ENCODE measurements at regions not wholly inside any gene's neighbourhood (a gene's known extent, or its start where the extent isn't known, plus 50 kb on each side); places are given as distances from the start of the nearest gene placed in this dataset.
"Not testable (repeated sequence)": the region's sequence is repeated elsewhere in the genome, so short reads cannot be mapped to it uniquely, and the experiment has no call there.

DNA sequence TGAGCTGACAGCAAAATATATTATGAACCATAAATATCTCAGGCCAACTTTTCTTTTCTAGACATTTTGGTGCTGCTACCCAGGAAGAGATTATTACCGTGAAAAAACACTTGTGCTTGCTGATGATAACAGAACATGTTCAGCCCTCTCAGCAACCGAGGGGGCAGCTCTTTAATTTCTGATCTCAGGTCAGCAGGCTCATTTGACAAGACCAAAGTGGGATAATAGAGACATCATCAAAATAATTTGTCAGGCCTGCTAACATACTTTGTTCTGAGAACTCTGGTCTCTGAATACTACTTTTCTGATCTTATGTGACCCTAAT, 645.9 kb upstream of the KCNMB2 start:
- Mint-ChIP-seq H3K36me3 (ENCODE audit: insufficient read depth, unreplicated experiment) (no peaks in the 10 kb centered on the region), H3K27ac (ENCODE audit: unreplicated experiment) (no peak overlapping the region)
- POLR2A ChIA-PET: no interaction called here

DNA sequence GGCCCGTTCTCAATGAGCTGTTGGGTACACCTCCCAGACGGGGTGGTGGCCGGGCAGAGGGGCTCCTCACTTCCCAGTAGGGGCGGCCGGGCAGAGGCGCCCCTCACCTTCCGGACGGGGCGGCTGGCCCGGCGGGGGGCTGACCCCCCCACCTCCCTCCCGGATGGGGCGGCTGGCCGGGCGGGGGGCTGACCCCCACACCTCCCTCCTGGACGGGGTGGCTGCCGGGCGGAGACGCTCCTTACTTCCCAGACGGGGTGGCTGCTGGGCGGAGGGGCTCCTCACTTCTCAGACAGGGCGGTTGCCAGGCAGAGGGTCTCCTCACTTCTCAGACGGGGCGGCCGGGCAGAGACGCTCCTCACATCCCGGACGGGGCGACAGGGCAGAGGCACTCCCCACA, 644.7 kb upstream of the KCNMB2 start:
- H3K9me3 ChIP-seq; H3K36me3 ChIP-seq (ENCODE audit: control insufficient read depth, insufficient read depth, low read length); H3K36me3 Mint-ChIP-seq (ENCODE audit: insufficient read depth, unreplicated experiment); H3K4me3 Mint-ChIP-seq (ENCODE audit: unreplicated experiment); H3K27ac Mint-ChIP-seq (ENCODE audit: unreplicated experiment); BruUV-seq (replicated peaks); H3K4me1 Mint-ChIP-seq (ENCODE audit: low read depth, unreplicated experiment); DNase-seq; H3K4me1 ChIP-seq; H3K9me3 Mint-ChIP-seq (ENCODE audit: unreplicated experiment); intact Hi-C loops (cut with micrococcal nuclease; ENCODE audit: unreplicated experiment); CTCF ChIA-PET; H3K27me3 ChIP-seq (replicated peaks; ENCODE audit: control insufficient read depth, insufficient read depth, low read length); POLR2A ChIA-PET; H3K27me3 Mint-ChIP-seq (ENCODE audit: insufficient read depth, unreplicated experiment); H3K4me3 ChIP-seq (ENCODE audit: low read depth, low read length): not testable (repeated sequence)

More for the DNA sequence above, 645.9 kb upstream of the KCNMB2 start:
- TF ChIP-seq, protein P1, sequence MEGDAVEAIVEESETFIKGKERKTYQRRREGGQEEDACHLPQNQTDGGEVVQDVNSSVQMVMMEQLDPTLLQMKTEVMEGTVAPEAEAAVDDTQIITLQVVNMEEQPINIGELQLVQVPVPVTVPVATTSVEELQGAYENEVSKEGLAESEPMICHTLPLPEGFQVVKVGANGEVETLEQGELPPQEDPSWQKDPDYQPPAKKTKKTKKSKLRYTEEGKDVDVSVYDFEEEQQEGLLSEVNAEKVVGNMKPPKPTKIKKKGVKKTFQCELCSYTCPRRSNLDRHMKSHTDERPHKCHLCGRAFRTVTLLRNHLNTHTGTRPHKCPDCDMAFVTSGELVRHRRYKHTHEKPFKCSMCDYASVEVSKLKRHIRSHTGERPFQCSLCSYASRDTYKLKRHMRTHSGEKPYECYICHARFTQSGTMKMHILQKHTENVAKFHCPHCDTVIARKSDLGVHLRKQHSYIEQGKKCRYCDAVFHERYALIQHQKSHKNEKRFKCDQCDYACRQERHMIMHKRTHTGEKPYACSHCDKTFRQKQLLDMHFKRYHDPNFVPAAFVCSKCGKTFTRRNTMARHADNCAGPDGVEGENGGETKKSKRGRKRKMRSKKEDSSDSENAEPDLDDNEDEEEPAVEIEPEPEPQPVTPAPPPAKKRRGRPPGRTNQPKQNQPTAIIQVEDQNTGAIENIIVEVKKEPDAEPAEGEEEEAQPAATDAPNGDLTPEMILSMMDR (IDR thresholded peaks at IDR 0.05; ENCODE audit: insufficient read depth in 1 of 2, low read depth in 1 of 2, low read length in 1 of 2, severe bottlenecking in 1 of 2, unreplicated experiment in 1 of 2): no peak
- CTCF ChIA-PET: no interaction called here
- DNase-seq: no peak
- Mint-ChIP-seq H3K4me1 (ENCODE audit: low read depth, unreplicated experiment) (no peaks in the 10 kb centered on the region), H3K4me3 (ENCODE audit: unreplicated experiment) (no peak overlapping the region), H3K27me3 (ENCODE audit: insufficient read depth, unreplicated experiment) (no peaks in the 10 kb centered on the region), H3K9me3 (ENCODE audit: unreplicated experiment) (no peaks in the 10 kb centered on the region)
- no TSS peak for BruUV-seq (replicated peaks)
- Histone ChIP-seq H3K36me3 (ENCODE audit: control insufficient read depth, insufficient read depth, low read length) (no peaks in the 10 kb centered on the region), H3K4me3 (ENCODE audit: low read depth, low read length) (no peak overlapping the region), H3K4me1 (no peaks in the 10 kb centered on the region; the same call in 1 of the 2 replicates), H3K9me3 (no peaks in the 10 kb centered on the region), H3K27me3 (replicated peaks; ENCODE audit: control insufficient read depth, insufficient read depth, low read length) (no peaks in the 10 kb centered on the region)
- intact Hi-C loops (cut with micrococcal nuclease; ENCODE audit: unreplicated experiment): no loop called here

DNA sequence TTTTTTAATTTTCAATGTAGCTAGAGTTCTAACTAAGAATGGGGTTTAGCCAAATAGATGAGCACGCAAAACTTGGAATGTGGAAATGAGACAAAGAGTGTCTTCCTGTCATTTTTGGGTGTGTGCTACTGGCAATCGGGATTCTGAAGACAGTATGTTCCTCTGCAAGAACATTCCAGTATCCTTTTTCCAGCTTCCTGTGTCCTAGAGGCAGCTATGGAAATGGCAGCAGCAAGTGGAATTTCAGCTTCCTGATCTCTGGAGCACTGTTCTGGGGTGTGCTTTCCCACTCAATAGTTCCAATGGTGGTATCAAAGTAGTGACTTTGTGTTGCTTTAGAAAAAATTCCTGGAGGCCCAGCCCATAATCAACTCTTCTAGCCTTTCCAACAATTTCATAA, 642.9 kb upstream of the KCNMB2 start:
- DNase-seq: no peak
- intact Hi-C loops (cut with micrococcal nuclease; ENCODE audit: unreplicated experiment): no loop called here
- Histone ChIP-seq H3K4me3 (ENCODE audit: low read depth, low read length) (no peak overlapping the region), H3K36me3 (ENCODE audit: control insufficient read depth, insufficient read depth, low read length) (no peaks in the 10 kb centered on the region), H3K9me3 (no peaks in the 10 kb centered on the region; the same call in 1 of the 2 replicates), H3K27me3 (replicated peaks; ENCODE audit: control insufficient read depth, insufficient read depth, low read length) (no peaks in the 10 kb centered on the region), H3K4me1 (no peaks in the 10 kb centered on the region)
- Mint-ChIP-seq H3K27ac (ENCODE audit: unreplicated experiment) (no peak overlapping the region), H3K9me3 (ENCODE audit: unreplicated experiment) (no peaks in the 10 kb centered on the region), H3K27me3 (ENCODE audit: insufficient read depth, unreplicated experiment) (no peaks in the 10 kb centered on the region), H3K4me3 (ENCODE audit: unreplicated experiment) (no peak overlapping the region), H3K36me3 (ENCODE audit: insufficient read depth, unreplicated experiment) (no peaks in the 10 kb centered on the region), H3K4me1 (ENCODE audit: low read depth, unreplicated experiment) (no peaks in the 10 kb centered on the region)
- TF ChIP-seq, protein P1 (IDR thresholded peaks at IDR 0.05; ENCODE audit: insufficient read depth in 1 of 2, low read depth in 1 of 2, low read length in 1 of 2, severe bottlenecking in 1 of 2, unreplicated experiment in 1 of 2): no peak
- BruUV-seq (replicated peaks): no TSS peak
- ChIA-PET CTCF (no interaction called here), POLR2A (no interaction called here)

DNA sequence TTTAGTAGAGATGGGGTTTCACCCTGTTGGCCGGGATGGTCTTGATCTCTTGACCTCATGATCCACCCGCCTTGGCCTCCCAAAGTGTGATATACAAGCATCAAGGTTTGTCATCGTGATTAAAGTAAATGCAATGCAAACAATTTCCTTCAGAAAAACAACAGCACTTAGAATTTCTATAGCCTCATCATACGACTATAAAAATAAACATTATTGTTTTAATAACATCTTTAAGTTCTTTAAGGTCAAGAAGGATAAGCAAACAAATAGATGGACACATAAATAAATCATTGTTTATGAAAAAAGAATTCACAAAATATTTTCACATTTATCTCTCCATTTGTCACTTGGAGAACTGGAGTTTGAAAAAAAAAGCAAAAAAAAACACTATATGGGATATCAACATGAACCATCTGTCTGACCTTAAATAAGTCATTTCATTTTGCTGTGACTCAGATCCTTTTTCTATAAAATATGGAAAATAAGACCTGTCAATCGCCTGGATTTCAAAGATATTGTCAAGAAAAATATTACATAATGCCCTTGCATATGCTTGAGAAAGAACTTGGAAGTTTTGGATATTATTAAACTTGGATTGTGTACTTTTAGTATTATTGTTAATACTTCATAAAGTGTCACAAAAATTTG, 642.0 kb upstream of the KCNMB2 start:
- H3K27me3 ChIP-seq (replicated peaks; ENCODE audit: control insufficient read depth, insufficient read depth, low read length): no peaks in the 10 kb centered on the region
- TF ChIP-seq, protein P1 (IDR thresholded peaks at IDR 0.05; ENCODE audit: insufficient read depth in 1 of 2, low read depth in 1 of 2, low read length in 1 of 2, severe bottlenecking in 1 of 2, unreplicated experiment in 1 of 2): no peak
- CTCF ChIA-PET: no interaction called here
- DNase-seq: no peak
- Mint-ChIP-seq H3K4me1 (ENCODE audit: low read depth, unreplicated experiment) (no peaks in the 10 kb centered on the region), H3K9me3 (ENCODE audit: unreplicated experiment) (no peaks in the 10 kb centered on the region), H3K36me3 (ENCODE audit: insufficient read depth, unreplicated experiment) (no peaks in the 10 kb centered on the region), H3K27me3 (ENCODE audit: insufficient read depth, unreplicated experiment) (no peaks in the 10 kb centered on the region), H3K27ac (ENCODE audit: unreplicated experiment) (no peak overlapping the region), H3K4me3 (ENCODE audit: unreplicated experiment) (no peak overlapping the region)
- POLR2A ChIA-PET: no interaction called here
- no peak overlapping the region for H3K4me3 ChIP-seq (ENCODE audit: low read depth, low read length)
- no peaks in the 10 kb centered on the region for H3K36me3 ChIP-seq (ENCODE audit: control insufficient read depth, insufficient read depth, low read length)
- intact Hi-C loops (cut with micrococcal nuclease; ENCODE audit: unreplicated experiment): no loop called here
- H3K4me1 ChIP-seq: no peaks in the 10 kb centered on the region
- peaks cover 5% of the 10 kb centered on the region; the same call in 1 of the 2 replicates for H3K9me3 ChIP-seq
- BruUV-seq (replicated peaks): no TSS peak

Data from Caco-2 (cell line).